ENCODE measurements at regions not wholly inside any gene's neighbourhood (a gene's known extent, or its start where the extent isn't known, plus 50 kb on each side); places are given as distances from the start of the nearest gene placed in this dataset.

- no peak overlapping the region for H3K27ac ChIP-seq
Measured at GRCh38 chr7:25580141-25580540, 351.9 kb upstream of the NPVF start.

GRCh38 chr7:25583621-25584020, 355.3 kb upstream of the NPVF start:
- Histone ChIP-seq H3K27ac (no peak overlapping the region), H3K4me1 (no peaks in the 10 kb centered on the region), H3K4me2 (no peak overlapping the region), H3K4me3 (no peak overlapping the region), H3K9me3 (no peaks in the 10 kb centered on the region)
- POLR2A ChIA-PET = no interaction called here
- no peak for FAIRE-seq
- no peak for DNase-seq (ENCODE audit: low read depth in 1 of 2, low spot score in 1 of 2)
- TF ChIP-seq CHD2 (IDR thresholded peaks at IDR 0.05; ENCODE audit: low read length, partially characterized antibody) (no peak), ATOH8 (CRISPR knock-in tag; IDR thresholded peaks at IDR 0.05; ENCODE audit: low read depth) (no peak)
- TF ChIP-seq, protein P1, sequence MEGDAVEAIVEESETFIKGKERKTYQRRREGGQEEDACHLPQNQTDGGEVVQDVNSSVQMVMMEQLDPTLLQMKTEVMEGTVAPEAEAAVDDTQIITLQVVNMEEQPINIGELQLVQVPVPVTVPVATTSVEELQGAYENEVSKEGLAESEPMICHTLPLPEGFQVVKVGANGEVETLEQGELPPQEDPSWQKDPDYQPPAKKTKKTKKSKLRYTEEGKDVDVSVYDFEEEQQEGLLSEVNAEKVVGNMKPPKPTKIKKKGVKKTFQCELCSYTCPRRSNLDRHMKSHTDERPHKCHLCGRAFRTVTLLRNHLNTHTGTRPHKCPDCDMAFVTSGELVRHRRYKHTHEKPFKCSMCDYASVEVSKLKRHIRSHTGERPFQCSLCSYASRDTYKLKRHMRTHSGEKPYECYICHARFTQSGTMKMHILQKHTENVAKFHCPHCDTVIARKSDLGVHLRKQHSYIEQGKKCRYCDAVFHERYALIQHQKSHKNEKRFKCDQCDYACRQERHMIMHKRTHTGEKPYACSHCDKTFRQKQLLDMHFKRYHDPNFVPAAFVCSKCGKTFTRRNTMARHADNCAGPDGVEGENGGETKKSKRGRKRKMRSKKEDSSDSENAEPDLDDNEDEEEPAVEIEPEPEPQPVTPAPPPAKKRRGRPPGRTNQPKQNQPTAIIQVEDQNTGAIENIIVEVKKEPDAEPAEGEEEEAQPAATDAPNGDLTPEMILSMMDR (IDR thresholded peaks at IDR 0.05) = no peak
- 4% methylated on average over 2 of the region's 2 CpGs for WGBS (ENCODE audit: missing lambda C conversion rate)
- ATAC-seq = no peak
- CTCF ChIA-PET = interaction anchor here (0.6 kb wide), 2 partner anchors 78 to 358 kb away, joined by 3 read pairs; no protein-coding TSS in a partner anchor

More at GRCh38 chr7:25580141-25580540, 351.9 kb upstream of the NPVF start:
- Histone ChIP-seq H3K4me3 (no peak overlapping the region), H3K9me3 (no peaks in the 10 kb centered on the region), H3K4me1 (no peaks in the 10 kb centered on the region), H3K4me2 (no peak overlapping the region)
- no peak for ATAC-seq
- no peak for DNase-seq (ENCODE audit: low read depth in 1 of 2, low spot score in 1 of 2)
- no peak for TF ChIP-seq FOXS1 (CRISPR knock-in tag; IDR thresholded peaks at IDR 0.05)
- TF ChIP-seq SMC3 (IDR thresholded peaks at IDR 0.05) = no peak
- no peak for TF ChIP-seq HOXB5 (CRISPR knock-in tag; IDR thresholded peaks at IDR 0.05)
- TF ChIP-seq NFE2L2 (conservative IDR thresholded peaks at IDR 0.05; ENCODE audit: low read length) = no peak
- no peak for TF ChIP-seq HMGXB4 (CRISPR knock-in tag; IDR thresholded peaks at IDR 0.05; ENCODE audit: borderline replicate concordance)
- TF ChIP-seq RARB (CRISPR knock-in tag; IDR thresholded peaks at IDR 0.05) = no peak
- no peak for TF ChIP-seq MAZ (IDR thresholded peaks at IDR 0.05; ENCODE audit: borderline replicate concordance, low read depth, low read length)
- TF ChIP-seq EP300 (IDR thresholded peaks at IDR 0.05) = no peak
- no peak for TF ChIP-seq CBX8 (IDR thresholded peaks at IDR 0.05)
- no peak for TF ChIP-seq HOXB13 (CRISPR knock-in tag; IDR thresholded peaks at IDR 0.05; ENCODE audit: low read depth)
- no peak for TF ChIP-seq FOSL2 (IDR thresholded peaks at IDR 0.05)
- no peak for TF ChIP-seq FOSL2 (CRISPR knock-in tag; IDR thresholded peaks at IDR 0.05)
- TF ChIP-seq KDM5A (IDR thresholded peaks at IDR 0.05) = no peak
- no peak for TF ChIP-seq TP53 (CRISPR knock-in tag; IDR thresholded peaks at IDR 0.05)
- no peak for TF ChIP-seq GATA3 (IDR thresholded peaks at IDR 0.05; ENCODE audit: borderline replicate concordance)
- no peak for FAIRE-seq
- ChIA-PET POLR2A (no interaction called here), CTCF (interaction anchor here (1.3 to 2.8 kb wide), 3 partner anchors 11 to 15 kb away, joined by 3 to 18 read pairs (median 8); no protein-coding TSS in a partner anchor)
- under 1% methylated on average over 4 of the region's 4 CpGs for WGBS (ENCODE audit: missing lambda C conversion rate)

GRCh38 chr7:25584112-25584938, 356.0 kb upstream of the NPVF start:
- POLR2A ChIA-PET = no interaction called here

More at GRCh38 chr7:25584112-25584938, 356.0 kb upstream of the NPVF start:
- H3K4me1 ChIP-seq = no peaks in the 10 kb centered on the region
- DNase-seq (ENCODE audit: low read depth in 1 of 2, low spot score in 1 of 2) (no peak), ATAC-seq (no peak), FAIRE-seq (no peak)
- whole genome bisulfite sequencing (ENCODE audit: missing lambda C conversion rate) = 11% methylated on average over 10 of the region's 10 CpGs
- no peak overlapping the region for H3K4me2 ChIP-seq
- no peak overlapping the region for H3K4me3 ChIP-seq
- no peak overlapping the region for H3K27ac ChIP-seq
- CTCF ChIA-PET = interaction anchor here (0.6 kb wide), 2 partner anchors 78 to 357 kb away, joined by 3 read pairs; no protein-coding TSS in a partner anchor
- H3K9me3 ChIP-seq = no peaks in the 10 kb centered on the region
- TF ChIP-seq FOSL2 (IDR thresholded peaks at IDR 0.05) (no peak), FOSL2 (CRISPR knock-in tag; IDR thresholded peaks at IDR 0.05) (no peak), MAFK (IDR thresholded peaks at IDR 0.05; ENCODE audit: partially characterized antibody) (peak; percentile 40)

All from A549 (cell line).